GM12873 (cell line): ENCODE measurements at regions not wholly inside any gene's neighbourhood (a gene's known extent, or its start where the extent isn't known, plus 50 kb on each side); places are given as distances from the start of the nearest gene placed in this dataset.

ENCODE experiments used
- TF ChIP-seq, protein P1 (sequence below): IDR thresholded peaks from 2 replicates; pipeline ENCODE4 v1.5.1; 2012; ENCODE audit warnings: low read depth, mild to moderate bottlenecking, moderate library complexity, low read length, control low read depth; ENCODE audit not compliant: insufficient read depth; ENCODE audit errors: missing control alignments

GRCh38 chr18:39272230-39272629 lies 1706.6 kb upstream of the CELF4 start:
- TF ChIP-seq, protein P1, sequence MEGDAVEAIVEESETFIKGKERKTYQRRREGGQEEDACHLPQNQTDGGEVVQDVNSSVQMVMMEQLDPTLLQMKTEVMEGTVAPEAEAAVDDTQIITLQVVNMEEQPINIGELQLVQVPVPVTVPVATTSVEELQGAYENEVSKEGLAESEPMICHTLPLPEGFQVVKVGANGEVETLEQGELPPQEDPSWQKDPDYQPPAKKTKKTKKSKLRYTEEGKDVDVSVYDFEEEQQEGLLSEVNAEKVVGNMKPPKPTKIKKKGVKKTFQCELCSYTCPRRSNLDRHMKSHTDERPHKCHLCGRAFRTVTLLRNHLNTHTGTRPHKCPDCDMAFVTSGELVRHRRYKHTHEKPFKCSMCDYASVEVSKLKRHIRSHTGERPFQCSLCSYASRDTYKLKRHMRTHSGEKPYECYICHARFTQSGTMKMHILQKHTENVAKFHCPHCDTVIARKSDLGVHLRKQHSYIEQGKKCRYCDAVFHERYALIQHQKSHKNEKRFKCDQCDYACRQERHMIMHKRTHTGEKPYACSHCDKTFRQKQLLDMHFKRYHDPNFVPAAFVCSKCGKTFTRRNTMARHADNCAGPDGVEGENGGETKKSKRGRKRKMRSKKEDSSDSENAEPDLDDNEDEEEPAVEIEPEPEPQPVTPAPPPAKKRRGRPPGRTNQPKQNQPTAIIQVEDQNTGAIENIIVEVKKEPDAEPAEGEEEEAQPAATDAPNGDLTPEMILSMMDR = no peak

- TF ChIP-seq, protein P1 = no peak
Measured at GRCh38 chr18:39271654-39272053, 1706.1 kb upstream of the CELF4 start.

DNA sequence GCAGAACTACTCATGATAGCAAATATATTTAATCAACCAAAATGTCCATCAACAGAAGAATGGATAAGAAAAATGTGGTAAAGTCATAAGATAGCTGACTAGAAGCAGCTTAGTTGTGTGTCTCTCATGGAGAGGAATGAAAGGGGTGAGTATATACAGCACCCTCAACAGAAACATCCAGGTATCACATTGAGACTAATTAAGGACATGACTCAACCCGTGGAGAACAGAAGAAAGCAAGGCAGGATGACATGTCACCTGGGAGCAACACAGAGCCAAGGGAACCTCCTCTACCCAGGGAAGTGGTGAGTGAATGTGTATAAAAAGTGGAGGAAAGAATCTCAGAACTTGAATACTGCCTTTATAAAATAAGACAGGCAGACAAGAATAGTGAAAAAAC lies 1695.0 kb upstream of the CELF4 start:
- TF ChIP-seq, protein P1 = no peak

GRCh38 chr18:39259736-39260135 lies 1694.1 kb upstream of the CELF4 start:
- TF ChIP-seq, protein P1 = no peak

GRCh38 chr18:39244242-39244641 lies 1678.6 kb upstream of the CELF4 start:
- TF ChIP-seq, protein P1 = no peak

- TF ChIP-seq, protein P1 = no peak
Measured at GRCh38 chr18:39241534-39241933, 1675.9 kb upstream of the CELF4 start.

- TF ChIP-seq, protein P1 = no peak
Measured at GRCh38 chr18:39238981-39239660, 1673.5 kb upstream of the CELF4 start.
